Liver (tissue), 8 donors: ENCODE measurements at regions not wholly inside any gene's neighbourhood (a gene's known extent, or its start where the extent isn't known, plus 50 kb on each side); places are given as distances from the start of the nearest gene placed in this dataset.

ENCODE experiments used
- DNase-seq: peaks from one replicate; pipeline ENCODE4 v3.0.0-alpha.2; 2017; ENCODE audit warnings: low spot score
- H3K27ac ChIP-seq, 2 donors: one replicate each; pipeline ENCODE4 v1.7.0; 2013; ENCODE audit warnings: inconsistent platforms in 2 of 2, low read length in 2 of 2, control low read depth in 1 of 2, low read depth in 1 of 2, mild to moderate bottlenecking in 1 of 2
- H3K27me3 ChIP-seq, 4 donors: one replicate each; pipeline versions ENCODE4 v1.6.1 to v1.7.0; 2013; ENCODE audit warnings: low read length in 3 of 4, inconsistent platforms in 1 of 4, mild to moderate bottlenecking in 1 of 4, moderate library complexity in 1 of 4; ENCODE audit not compliant: control insufficient read depth in 4 of 4, insufficient read depth in 4 of 4
- H3K36me3 ChIP-seq, 4 donors: one replicate each; pipeline versions ENCODE4 v1.6.1 to v1.7.0; 2013; ENCODE audit warnings: low read length in 3 of 4, mild to moderate bottlenecking in 3 of 4, low read depth in 1 of 4, moderate library complexity in 1 of 4; ENCODE audit not compliant: control insufficient read depth in 4 of 4, insufficient read depth in 3 of 4
- H3K4me1 ChIP-seq, 4 donors: one replicate each; pipeline versions ENCODE4 v1.6.1 to v1.7.0; 2013; ENCODE audit warnings: low read length in 3 of 4, mild to moderate bottlenecking in 3 of 4, moderate library complexity in 1 of 4; ENCODE audit not compliant: control insufficient read depth in 4 of 4, insufficient read depth in 4 of 4
- H3K4me3 ChIP-seq, 3 donors: one replicate each; pipeline versions ENCODE4 v1.6.1 to v1.7.0; 2013; ENCODE audit warnings: low read length in 3 of 3, control low read depth in 1 of 3, low read depth in 1 of 3, mild to moderate bottlenecking in 1 of 3
- H3K9ac ChIP-seq, 2 donors: one replicate each; pipeline ENCODE4 v1.7.0; 2013; ENCODE audit warnings: low read length in 2 of 2, mild to moderate bottlenecking in 2 of 2, moderate library complexity in 2 of 2, control low read depth in 1 of 2, low read depth in 1 of 2
- H3K9me3 ChIP-seq, 4 donors: one replicate each; pipeline versions ENCODE4 v1.6.1 to v1.7.0; 2013; ENCODE audit warnings: low read length in 3 of 4; ENCODE audit not compliant: control insufficient read depth in 4 of 4
- CTCF ChIP-seq: fragments of 150-350 bp; IDR thresholded peaks from 2 replicates; pipeline ENCODE4 v1.5.1; 2017; ENCODE audit warnings: improper control_type of control experiment, low read depth, low read length; ENCODE audit not compliant: missing input control
- FOXA1 ChIP-seq: IDR thresholded peaks from 2 replicates; pipeline ENCODE4 v1.6.1; 2016; ENCODE audit warnings: antibody characterized with exemption
- HNF4A ChIP-seq, 2 donors: conservative IDR thresholded peaks; 2 replicates each; pipeline ENCODE4 v1.6.1; 2016; ENCODE audit warnings: antibody characterized with exemption in 2 of 2, mild to moderate bottlenecking in 2 of 2
- REST ChIP-seq: IDR thresholded peaks from 2 replicates; pipeline ENCODE4 v1.6.1; 2016; ENCODE audit warnings: antibody characterized with exemption, mild to moderate bottlenecking
- WGBS: extraction: QIAGEN DNeasy Blood & Tissue Kit; methylation state at CpG from one replicate; pipeline ENCODE4 v1.1.7; 2013; 5-methylcytosine and 5-hydroxymethylcytosine counted together
- donor health status: healthy.
- donor health status: healthy.
- donor health status: healthy.
- donor health status: healthy.
- donor health status: healthy.

DNA sequence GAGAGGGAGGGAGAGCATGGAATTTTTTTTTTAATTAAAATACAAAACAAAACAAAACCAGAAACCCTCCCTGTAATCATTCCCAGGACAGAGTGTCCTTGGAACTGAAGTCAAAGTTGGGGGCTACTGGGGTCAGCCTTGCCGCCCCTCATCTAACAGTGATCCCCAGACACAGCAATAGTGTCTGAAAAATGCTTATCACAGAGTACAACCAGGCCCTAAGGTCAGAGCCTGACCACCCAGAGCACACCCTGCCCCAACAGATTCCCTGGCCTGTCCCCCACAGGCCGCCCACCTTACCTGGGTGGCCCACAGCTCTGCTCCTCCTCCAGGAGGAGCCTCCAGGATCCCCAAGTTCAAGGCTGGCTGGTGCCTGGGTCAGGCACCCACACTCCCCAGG is 101.6 kb upstream of the LINGO1 start:
- no peaks in the 10 kb centered on the region for H3K4me1 ChIP-seq
- H3K4me3 ChIP-seq: no peak overlapping the region
- DNase-seq: no peak
- no peaks in the 10 kb centered on the region for H3K36me3 ChIP-seq
- WGBS: 92% methylated on average over 2 of the region's 2 CpGs
- peaks cover 0 to 4% (median 0%) of the 10 kb centered on the region in 4 donors for H3K27me3 ChIP-seq
- TF ChIP-seq HNF4A (conservative IDR thresholded peaks at IDR 0.05): no peak
- H3K9me3 ChIP-seq: no peaks in the 10 kb centered on the region
- no peak overlapping the region for H3K27ac ChIP-seq
- no peak overlapping the region for H3K9ac ChIP-seq

DNA sequence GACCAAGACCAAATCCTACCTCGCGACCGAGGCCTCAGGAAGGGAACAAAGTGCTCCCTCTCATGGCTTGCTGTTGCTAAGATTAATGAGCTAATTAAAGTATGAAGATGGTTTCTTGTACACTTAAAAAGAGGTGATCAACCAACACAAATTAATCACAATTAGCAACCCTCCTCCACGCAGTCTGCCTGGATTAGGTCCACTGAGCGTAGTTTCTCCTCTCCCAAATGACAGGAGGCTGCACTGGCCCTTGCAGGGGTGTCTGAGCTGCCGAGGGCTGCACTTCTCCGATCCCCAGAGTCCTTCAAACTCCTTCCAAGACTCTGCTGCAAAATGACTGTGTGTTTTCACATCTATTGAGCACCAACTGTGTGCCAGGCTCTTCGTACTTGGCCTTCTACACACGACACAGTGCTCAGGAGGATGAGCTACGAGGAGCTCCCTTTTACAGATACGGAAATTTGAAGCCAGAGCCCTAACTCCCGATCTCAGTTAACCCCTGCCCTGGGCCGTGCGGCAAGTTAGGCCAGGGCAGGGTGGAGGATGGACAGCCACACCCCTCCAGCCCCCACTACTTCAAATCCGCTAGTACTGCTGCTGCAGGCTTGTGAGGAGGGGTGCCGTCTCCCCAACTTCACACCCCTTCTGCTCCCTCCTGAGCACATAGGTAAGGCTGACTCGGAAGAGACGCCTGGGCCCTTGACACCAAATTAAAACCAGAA is 101.0 kb upstream of the LINGO1 start:
- H3K27ac ChIP-seq: no peak overlapping the region

GRCh38 chr15:77732514-77733335 is 100.0 kb upstream of the LINGO1 start:
- TF ChIP-seq FOXA1 (no peak), CTCF (no peak), REST (no peak)
- Histone ChIP-seq H3K27ac (no peak overlapping the region), H3K4me1 (no peaks in the 10 kb centered on the region), H3K9me3 (no peaks in the 10 kb centered on the region), H3K27me3 (peaks cover 0 to 6% (median 0%) of the 10 kb centered on the region in 4 donors), H3K4me3 (no peak overlapping the region), H3K9ac (no peak overlapping the region), H3K36me3 (no peaks in the 10 kb centered on the region)
- WGBS: 74% methylated on average over 22 of the region's 22 CpGs
- DNase-seq: no peak

More for the DNA sequence above, 101.0 kb upstream of the LINGO1 start:
- Histone ChIP-seq H3K4me3 (no peak overlapping the region), H3K9me3 (no peaks in the 10 kb centered on the region), H3K27me3 (peaks cover 0 to 4% (median 0%) of the 10 kb centered on the region in 4 donors), H3K36me3 (no peaks in the 10 kb centered on the region), H3K4me1 (no peaks in the 10 kb centered on the region), H3K9ac (no peak overlapping the region)
- no peak for TF ChIP-seq HNF4A (conservative IDR thresholded peaks at IDR 0.05)
- 78% methylated on average over 18 of the region's 18 CpGs for WGBS
- no peak for DNase-seq
